ENCODE measurements at regions not wholly inside any gene's neighbourhood (a gene's known extent, or its start where the extent isn't known, plus 50 kb on each side); places are given as distances from the start of the nearest gene placed in this dataset.
A peak's percentile ranks its signal among the peaks of the same experiment; 100 is the strongest.
"Not testable (repeated sequence)": the region's sequence is repeated elsewhere in the genome, so short reads cannot be mapped to it uniquely, and the experiment has no call there.

GRCh38 chr4:28101583-28101982 is 1240.9 kb downstream of the STIM2 start:
- no peak for DNase-seq (ENCODE audit: low read depth)
- TF ChIP-seq CTCF (conservative IDR thresholded peaks at IDR 0.05; ENCODE audit: low read depth, low read length) = no peak
- no peak overlapping the region for H3K4me3 ChIP-seq (ENCODE audit: low read depth, low read length)

GRCh38 chr4:28105271-28105859 is 1244.7 kb downstream of the STIM2 start:
- TF ChIP-seq CTCF (conservative IDR thresholded peaks at IDR 0.05; ENCODE audit: low read depth, low read length) = no peak
- no peak for DNase-seq (ENCODE audit: low read depth)
- no peak overlapping the region for H3K4me3 ChIP-seq (ENCODE audit: low read depth, low read length)

GRCh38 chr4:28106155-28106554 is 1245.5 kb downstream of the STIM2 start:
- DNase-seq (ENCODE audit: low read depth) = no peak
- H3K4me3 ChIP-seq (ENCODE audit: low read depth, low read length) = no peak overlapping the region
- TF ChIP-seq CTCF (conservative IDR thresholded peaks at IDR 0.05; ENCODE audit: low read depth, low read length) = no peak

- H3K4me3 ChIP-seq (ENCODE audit: low read depth, low read length) = no peak overlapping the region
- no peak for DNase-seq (ENCODE audit: low read depth)
- no peak for TF ChIP-seq CTCF (conservative IDR thresholded peaks at IDR 0.05; ENCODE audit: low read depth, low read length)
Measured at GRCh38 chr4:28109801-28110200, 1249.2 kb downstream of the STIM2 start.

GRCh38 chr4:28112691-28113335 is 1252.2 kb downstream of the STIM2 start:
- DNase-seq (ENCODE audit: low read depth) = not testable (repeated sequence)

GRCh38 chr4:28113586-28113985 is 1252.9 kb downstream of the STIM2 start:
- not testable (repeated sequence) for DNase-seq (ENCODE audit: low read depth); H3K4me3 ChIP-seq (ENCODE audit: low read depth, low read length)

More at GRCh38 chr4:28112691-28113335, 1252.2 kb downstream of the STIM2 start:
- not testable (repeated sequence) for H3K4me3 ChIP-seq (ENCODE audit: low read depth, low read length)

GRCh38 chr4:28116526-28117083 is 1256.0 kb downstream of the STIM2 start:
- not testable (repeated sequence) for DNase-seq (ENCODE audit: low read depth); H3K4me3 ChIP-seq (ENCODE audit: low read depth, low read length)

GRCh38 chr4:28117084-28117682 is 1256.5 kb downstream of the STIM2 start:
- no peak for TF ChIP-seq CTCF (conservative IDR thresholded peaks at IDR 0.05; ENCODE audit: low read depth, low read length)
- peak overlapping the region; percentile 13 for H3K4me3 ChIP-seq (ENCODE audit: low read depth, low read length)
- no peak for DNase-seq (ENCODE audit: low read depth)
